AG09309 (cell line): ENCODE measurements at regions not wholly inside any gene's neighbourhood (a gene's known extent, or its start where the extent isn't known, plus 50 kb on each side); places are given as distances from the start of the nearest gene placed in this dataset.
"Not testable (repeated sequence)": the region's sequence is repeated elsewhere in the genome, so short reads cannot be mapped to it uniquely, and the experiment has no call there.

Experiments used
- DNase-seq: peaks from one replicate; pipeline ENCODE4 v3.0.0-alpha.2; 2010; ENCODE audit warnings: low read depth
- H3K4me3 ChIP-seq: 2 replicates; pipeline ENCODE4 v1.5.1; 2011; ENCODE audit warnings: mild to moderate bottlenecking, low read depth, low read length, moderate library complexity; ENCODE audit not compliant: control insufficient read depth
- TF ChIP-seq, protein P1 (sequence below): IDR thresholded peaks from 2 replicates; pipeline ENCODE4 v1.5.1; 2011; ENCODE audit warnings: mild to moderate bottlenecking, low read depth, low read length, inconsistent platforms; ENCODE audit not compliant: insufficient read depth, control insufficient read depth; ENCODE audit errors: missing control alignments

DNA sequence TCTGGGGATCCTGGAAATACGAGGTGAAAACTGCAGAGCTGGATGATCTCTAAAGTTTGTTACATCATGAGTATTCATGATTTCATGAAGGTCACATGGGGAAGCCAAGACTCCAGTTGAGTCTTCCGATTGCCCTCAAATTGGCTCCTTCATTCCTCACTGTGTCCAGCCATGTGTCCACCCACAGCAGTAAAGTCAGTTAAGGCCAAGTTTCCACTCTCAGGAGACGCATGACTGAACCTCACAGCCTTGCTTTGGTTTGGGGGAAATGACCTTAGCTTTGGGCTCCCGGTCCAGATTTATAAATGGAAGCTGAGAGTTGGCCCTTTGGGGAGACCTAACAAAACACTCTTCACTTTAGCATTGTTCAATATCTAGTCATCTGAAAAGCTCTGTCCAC is 289.7 kb upstream of the MCTP2 start:
- no peak for DNase-seq
- TF ChIP-seq, protein P1, sequence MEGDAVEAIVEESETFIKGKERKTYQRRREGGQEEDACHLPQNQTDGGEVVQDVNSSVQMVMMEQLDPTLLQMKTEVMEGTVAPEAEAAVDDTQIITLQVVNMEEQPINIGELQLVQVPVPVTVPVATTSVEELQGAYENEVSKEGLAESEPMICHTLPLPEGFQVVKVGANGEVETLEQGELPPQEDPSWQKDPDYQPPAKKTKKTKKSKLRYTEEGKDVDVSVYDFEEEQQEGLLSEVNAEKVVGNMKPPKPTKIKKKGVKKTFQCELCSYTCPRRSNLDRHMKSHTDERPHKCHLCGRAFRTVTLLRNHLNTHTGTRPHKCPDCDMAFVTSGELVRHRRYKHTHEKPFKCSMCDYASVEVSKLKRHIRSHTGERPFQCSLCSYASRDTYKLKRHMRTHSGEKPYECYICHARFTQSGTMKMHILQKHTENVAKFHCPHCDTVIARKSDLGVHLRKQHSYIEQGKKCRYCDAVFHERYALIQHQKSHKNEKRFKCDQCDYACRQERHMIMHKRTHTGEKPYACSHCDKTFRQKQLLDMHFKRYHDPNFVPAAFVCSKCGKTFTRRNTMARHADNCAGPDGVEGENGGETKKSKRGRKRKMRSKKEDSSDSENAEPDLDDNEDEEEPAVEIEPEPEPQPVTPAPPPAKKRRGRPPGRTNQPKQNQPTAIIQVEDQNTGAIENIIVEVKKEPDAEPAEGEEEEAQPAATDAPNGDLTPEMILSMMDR = no peak
- no peak overlapping the region for H3K4me3 ChIP-seq

DNA sequence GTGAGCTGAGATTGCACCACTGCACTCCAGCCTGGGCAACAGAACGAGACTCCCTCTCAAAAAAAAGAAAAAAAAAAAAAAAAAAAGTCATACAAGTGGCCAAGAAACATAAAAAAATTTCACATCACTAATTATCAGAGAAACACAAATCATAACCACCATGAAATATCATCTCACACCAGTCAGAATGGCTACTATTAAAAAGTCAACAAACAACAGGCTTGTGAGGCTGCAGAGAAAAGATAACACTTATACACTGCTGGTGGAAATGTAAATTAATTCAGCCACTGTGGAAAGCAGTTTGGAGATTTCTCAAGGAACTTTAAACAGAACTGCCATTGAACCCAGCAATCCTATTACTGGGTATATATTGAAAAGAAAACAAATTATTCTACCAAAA is 291.1 kb upstream of the MCTP2 start:
- DNase-seq = no peak
- TF ChIP-seq, protein P1 = no peak
- H3K4me3 ChIP-seq = no peak overlapping the region

DNA sequence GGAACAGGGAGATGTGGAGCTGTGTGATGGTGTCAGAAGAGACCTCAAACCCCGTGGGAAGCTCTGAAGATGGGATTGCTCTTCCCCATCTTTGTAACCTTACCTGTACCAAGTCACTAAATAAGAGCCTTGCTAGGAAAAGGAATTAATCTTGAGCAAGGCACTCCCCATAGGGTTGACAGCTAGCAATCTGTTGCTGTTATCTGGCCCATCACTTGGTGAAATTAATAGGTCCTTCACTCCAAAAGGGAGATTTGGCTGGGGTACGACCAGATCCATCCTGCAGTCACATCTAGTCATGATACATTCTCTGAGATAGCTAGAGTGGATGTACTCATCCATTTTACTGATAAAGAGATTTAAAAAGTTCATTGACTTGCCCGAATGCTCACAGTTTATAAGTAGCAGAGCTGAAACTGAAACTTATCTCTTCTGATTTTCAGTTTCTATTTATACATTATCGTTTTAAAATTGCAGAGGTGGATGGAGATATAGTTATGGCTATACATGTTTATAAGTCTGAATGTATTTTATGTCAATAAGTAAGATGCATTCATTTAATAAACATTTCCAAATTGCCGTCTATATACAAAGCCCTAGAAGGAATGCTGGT is 299.1 kb upstream of the MCTP2 start:
- H3K4me3 ChIP-seq = no peak overlapping the region
- TF ChIP-seq, protein P1 = no peak
- DNase-seq = no peak

DNA sequence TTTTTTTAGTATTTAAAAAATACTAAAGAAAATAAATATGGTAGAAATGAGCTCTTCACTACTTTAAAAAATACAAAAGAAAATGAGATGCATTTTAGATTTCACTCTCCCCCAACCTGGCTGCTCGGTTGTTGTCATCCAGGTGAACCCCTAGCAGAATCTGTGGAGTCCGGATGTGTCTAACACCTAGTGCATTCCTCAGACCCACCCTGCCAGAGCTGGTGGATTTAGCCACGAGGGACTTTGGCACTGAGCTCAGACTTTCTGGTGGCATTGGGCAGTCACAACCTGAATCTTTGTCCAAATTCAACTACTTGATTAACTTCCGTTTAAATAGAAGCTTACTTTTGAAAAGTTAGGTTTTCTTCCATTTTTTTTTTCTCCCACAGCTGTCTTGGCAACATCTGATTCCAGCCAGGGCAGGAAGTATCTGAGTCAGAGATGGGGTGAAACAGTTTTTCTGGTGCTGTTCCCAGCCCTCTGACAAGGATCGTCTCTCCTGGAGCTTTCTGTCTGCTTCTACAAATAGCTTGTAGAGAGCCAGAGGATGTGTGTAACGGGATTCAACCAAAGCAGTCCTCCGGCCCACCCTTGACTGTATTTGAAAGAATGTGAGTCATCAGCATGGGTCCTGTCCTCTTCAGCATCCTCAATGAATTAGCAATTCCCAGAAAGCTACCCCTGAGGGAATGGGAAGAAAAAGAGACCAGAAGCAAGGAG is 301.8 kb upstream of the MCTP2 start:
- TF ChIP-seq, protein P1 = no peak
- no peak overlapping the region for H3K4me3 ChIP-seq
- DNase-seq = peak; percentile 17

DNA sequence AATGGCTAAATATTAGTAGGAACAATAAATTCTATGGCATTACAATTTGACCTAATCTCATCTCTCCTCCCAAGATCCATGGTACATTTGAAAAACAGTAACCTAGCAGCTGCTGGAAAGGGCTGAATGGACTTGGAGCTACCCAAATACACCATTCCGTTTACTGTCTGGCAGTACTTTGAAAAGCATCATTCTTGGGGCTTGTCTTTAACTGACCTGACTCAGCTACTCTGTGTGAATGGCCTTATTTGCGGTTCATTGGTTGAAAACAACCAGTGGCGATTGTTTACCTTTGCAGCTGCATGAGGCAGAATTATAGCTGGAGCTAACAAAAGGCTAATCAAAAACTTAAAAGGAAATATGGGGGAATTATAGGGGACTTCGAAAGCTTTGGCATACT is 311.2 kb upstream of the MCTP2 start:
- H3K4me3 ChIP-seq = no peak overlapping the region
- no peak for DNase-seq
- TF ChIP-seq, protein P1 = no peak

DNA sequence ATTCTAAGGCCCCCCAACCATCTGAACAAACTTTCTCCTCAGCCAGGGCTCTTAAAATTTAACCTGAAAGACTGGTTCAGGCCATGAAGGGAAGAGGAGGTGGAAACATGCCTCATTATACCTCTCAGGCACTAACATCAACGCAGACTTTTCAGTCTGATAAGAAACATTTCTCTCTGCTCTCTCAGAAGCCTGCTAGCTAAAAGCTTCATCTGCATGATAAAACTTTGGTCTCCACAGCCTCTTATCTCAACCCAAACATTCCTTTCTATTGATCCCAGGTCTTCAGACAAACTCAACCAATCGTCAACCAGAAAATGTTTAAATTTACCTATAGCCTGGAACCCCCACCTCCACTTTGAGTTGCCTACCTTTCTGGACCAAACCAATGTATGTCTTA is 312.6 kb upstream of the MCTP2 start:
- not testable (repeated sequence) for H3K4me3 ChIP-seq, DNase-seq

DNA sequence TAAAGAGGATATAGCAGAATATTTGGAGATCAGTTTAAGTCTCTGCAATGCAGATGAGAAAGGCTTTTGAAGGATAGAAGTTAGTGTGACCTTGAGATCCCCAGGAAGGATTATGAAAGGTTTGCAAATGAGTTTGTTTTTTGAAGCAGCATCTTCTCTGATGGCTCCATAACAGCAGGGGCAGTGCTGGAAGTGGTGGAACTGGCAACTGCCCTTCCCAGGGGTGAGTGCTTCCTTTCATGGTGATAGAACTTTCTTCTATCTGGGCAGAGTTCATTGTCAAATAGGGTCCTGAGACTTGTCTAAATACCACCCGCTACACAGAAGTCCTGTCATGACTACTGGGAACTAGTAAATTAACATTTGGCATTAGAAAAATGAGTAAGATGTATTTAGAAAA is 314.2 kb upstream of the MCTP2 start:
- no peak overlapping the region for H3K4me3 ChIP-seq

More for the DNA sequence above, 314.2 kb upstream of the MCTP2 start:
- no peak for DNase-seq
- TF ChIP-seq, protein P1 = no peak
